Panc1 (cell line): ENCODE measurements at regions not wholly inside any gene's neighbourhood (a gene's known extent, or its start where the extent isn't known, plus 50 kb on each side); places are given as distances from the start of the nearest gene placed in this dataset.

Experiments
- ATAC-seq: fragments of 200-7000 bp; cut with Tn5 transposase; 2 replicates; pipeline ENCODE4 v1.9.1; 2020; ENCODE audit warnings: mild to moderate bottlenecking, moderate library complexity
- BruUV-seq: library from RNA; stranded (reverse); fragments of 400-500 nt; replicated peaks from 2 replicates; lab custom pipeline; 2021; lab: Mats Ljungman, UMichigan
- CTCF ChIA-PET: fragments of 300-600 bp; sonication (Branson Sonifier 250); formaldehyde crosslinking; loops from one replicate; lab custom pipeline; 2022; ENCODE audit warnings: antibody characterized with exemption; lab: Charles Lee
- POLR2A ChIA-PET: fragments of 300-600 bp; sonication (Branson Sonifier 250); formaldehyde crosslinking; loops from one replicate; lab custom pipeline; 2022; ENCODE audit warnings: antibody characterized with exemption; lab: Charles Lee
- DNase-seq: peaks from one replicate; pipeline ENCODE4 v3.0.0-alpha.2; 2010; ENCODE audit warnings: low read depth, low spot score
- H3K27ac ChIP-seq: 2 replicates; pipeline ENCODE4 v1.5.1; 2011; ENCODE audit warnings: mild to moderate bottlenecking, low read length, inconsistent platforms
- H3K27me3 ChIP-seq: fragments of 200-500 bp; sonication (Bioruptor generic); 2 replicates; pipeline ENCODE4 v1.6.0; 2014; ENCODE audit warnings: low read length, inconsistent platforms; ENCODE audit not compliant: control insufficient read depth, insufficient read depth
- H3K36me3 ChIP-seq: fragments of 200-500 bp; sonication (Bioruptor generic); 2 replicates; pipeline ENCODE4 v1.5.1; 2014; ENCODE audit warnings: inconsistent platforms, mild to moderate bottlenecking, low read length, moderate library complexity; ENCODE audit not compliant: control insufficient read depth, insufficient read depth
- H3K4me1 ChIP-seq: 2 replicates; pipeline ENCODE4 v1.5.1; 2011; ENCODE audit warnings: inconsistent platforms, mild to moderate bottlenecking, low read length, moderate library complexity; ENCODE audit not compliant: control insufficient read depth, insufficient read depth
- H3K4me3 ChIP-seq, 2 experiments: 2 replicates each; pipeline ENCODE4 v1.5.1; 2011 to 2012; ENCODE audit warnings: low read depth in 2 of 2, low read length in 2 of 2, mild to moderate bottlenecking in 2 of 2, inconsistent platforms in 1 of 2, moderate library complexity in 1 of 2
- H3K9me3 ChIP-seq: fragments of 200-500 bp; sonication (Bioruptor generic); 2 replicates; pipeline ENCODE4 v1.5.1; 2014; ENCODE audit warnings: low read depth, mild to moderate bottlenecking, inconsistent platforms, low read length, moderate library complexity; ENCODE audit not compliant: control insufficient read depth, insufficient read depth
- POLR2AphosphoS5 ChIP-seq: IDR thresholded peaks from 2 replicates; pipeline ENCODE4 v1.6.1; 2012; ENCODE audit warnings: mild to moderate bottlenecking, low read depth, low read length, moderate library complexity
- SIN3A ChIP-seq: IDR thresholded peaks from 2 replicates; pipeline ENCODE4 v1.6.1; 2012; ENCODE audit warnings: low read depth, mild to moderate bottlenecking, low read length, moderate library complexity, borderline replicate concordance; ENCODE audit not compliant: insufficient read depth
- TCF7L2 ChIP-seq: IDR thresholded peaks from 2 replicates; pipeline ENCODE4 v1.6.1; 2011; ENCODE audit warnings: mild to moderate bottlenecking, low read depth, low read length, inconsistent platforms
- in situ Hi-C: cut with HindIII; loops from 2 replicates; pipeline ENCODE4 v1.10.0; 2016; ENCODE audit warnings: low sequenced_read_pairs, low pct_unique_long_range_greater_than_20kb
- intact Hi-C: fragments of 100-400 bp; cut with micrococcal nuclease; formaldehyde crosslinking; loops from one replicate; pipeline ENCODE4 v1.10.0; 2022; ENCODE audit not compliant: unreplicated experiment
- TF ChIP-seq, protein P1 (sequence below): fragments of 450-650 bp; IDR thresholded peaks from 2 replicates; pipeline ENCODE4 v1.5.1; 2017; ENCODE audit warnings: mild to moderate bottlenecking
- TF ChIP-seq, protein P2 (sequence below), 2 experiments: IDR thresholded peaks; 2 replicates each; pipeline ENCODE4 v1.6.1; 2011 to 2012; ENCODE audit warnings: low read depth in 2 of 2, control low read depth in 1 of 2, low read length in 1 of 2, mild to moderate bottlenecking in 1 of 2, moderate library complexity in 1 of 2; ENCODE audit not compliant: insufficient read depth in 1 of 2

DNA sequence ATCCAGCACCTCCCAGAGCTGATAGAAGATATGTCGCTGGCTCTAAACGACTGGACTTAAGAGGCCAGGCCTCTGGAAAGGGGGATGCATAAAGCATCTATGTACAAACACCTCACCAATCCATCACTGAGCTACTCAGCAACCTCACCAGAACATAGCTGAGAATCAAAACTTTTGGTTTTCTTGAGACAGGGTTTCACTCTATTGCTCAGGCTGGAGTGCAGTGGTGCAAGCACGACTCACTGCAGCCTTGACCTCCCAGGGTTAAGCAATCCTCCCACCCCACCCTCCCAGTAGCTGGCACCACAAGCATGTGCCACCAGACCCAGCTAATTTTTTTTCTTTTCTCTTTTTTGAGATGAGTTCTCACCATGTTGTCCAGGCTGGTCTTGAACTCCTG is 62.9 kb upstream of the MSH6 start:
- Histone ChIP-seq H3K27me3 (no peaks in the 10 kb centered on the region), H3K4me1 (no peaks in the 10 kb centered on the region), H3K4me3 (no peak overlapping the region), H3K27ac (no peak overlapping the region), H3K36me3 (no peaks in the 10 kb centered on the region), H3K9me3 (no peaks in the 10 kb centered on the region)
- no TSS peak for BruUV-seq
- ATAC-seq (no peak), DNase-seq (no peak)
- CTCF ChIA-PET: interaction anchor here (0.6 kb wide), 1 partner anchor 14 kb away, joined by 4 read pairs; no protein-coding TSS in a partner anchor
- in situ Hi-C loops: no loop called here
- intact Hi-C loops: no loop called here
- POLR2A ChIA-PET: no interaction called here
- TF ChIP-seq SIN3A (no peak), TCF7L2 (no peak), POLR2AphosphoS5 (no peak)
- TF ChIP-seq, protein P1, sequence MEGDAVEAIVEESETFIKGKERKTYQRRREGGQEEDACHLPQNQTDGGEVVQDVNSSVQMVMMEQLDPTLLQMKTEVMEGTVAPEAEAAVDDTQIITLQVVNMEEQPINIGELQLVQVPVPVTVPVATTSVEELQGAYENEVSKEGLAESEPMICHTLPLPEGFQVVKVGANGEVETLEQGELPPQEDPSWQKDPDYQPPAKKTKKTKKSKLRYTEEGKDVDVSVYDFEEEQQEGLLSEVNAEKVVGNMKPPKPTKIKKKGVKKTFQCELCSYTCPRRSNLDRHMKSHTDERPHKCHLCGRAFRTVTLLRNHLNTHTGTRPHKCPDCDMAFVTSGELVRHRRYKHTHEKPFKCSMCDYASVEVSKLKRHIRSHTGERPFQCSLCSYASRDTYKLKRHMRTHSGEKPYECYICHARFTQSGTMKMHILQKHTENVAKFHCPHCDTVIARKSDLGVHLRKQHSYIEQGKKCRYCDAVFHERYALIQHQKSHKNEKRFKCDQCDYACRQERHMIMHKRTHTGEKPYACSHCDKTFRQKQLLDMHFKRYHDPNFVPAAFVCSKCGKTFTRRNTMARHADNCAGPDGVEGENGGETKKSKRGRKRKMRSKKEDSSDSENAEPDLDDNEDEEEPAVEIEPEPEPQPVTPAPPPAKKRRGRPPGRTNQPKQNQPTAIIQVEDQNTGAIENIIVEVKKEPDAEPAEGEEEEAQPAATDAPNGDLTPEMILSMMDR: no peak
- TF ChIP-seq, protein P2, sequence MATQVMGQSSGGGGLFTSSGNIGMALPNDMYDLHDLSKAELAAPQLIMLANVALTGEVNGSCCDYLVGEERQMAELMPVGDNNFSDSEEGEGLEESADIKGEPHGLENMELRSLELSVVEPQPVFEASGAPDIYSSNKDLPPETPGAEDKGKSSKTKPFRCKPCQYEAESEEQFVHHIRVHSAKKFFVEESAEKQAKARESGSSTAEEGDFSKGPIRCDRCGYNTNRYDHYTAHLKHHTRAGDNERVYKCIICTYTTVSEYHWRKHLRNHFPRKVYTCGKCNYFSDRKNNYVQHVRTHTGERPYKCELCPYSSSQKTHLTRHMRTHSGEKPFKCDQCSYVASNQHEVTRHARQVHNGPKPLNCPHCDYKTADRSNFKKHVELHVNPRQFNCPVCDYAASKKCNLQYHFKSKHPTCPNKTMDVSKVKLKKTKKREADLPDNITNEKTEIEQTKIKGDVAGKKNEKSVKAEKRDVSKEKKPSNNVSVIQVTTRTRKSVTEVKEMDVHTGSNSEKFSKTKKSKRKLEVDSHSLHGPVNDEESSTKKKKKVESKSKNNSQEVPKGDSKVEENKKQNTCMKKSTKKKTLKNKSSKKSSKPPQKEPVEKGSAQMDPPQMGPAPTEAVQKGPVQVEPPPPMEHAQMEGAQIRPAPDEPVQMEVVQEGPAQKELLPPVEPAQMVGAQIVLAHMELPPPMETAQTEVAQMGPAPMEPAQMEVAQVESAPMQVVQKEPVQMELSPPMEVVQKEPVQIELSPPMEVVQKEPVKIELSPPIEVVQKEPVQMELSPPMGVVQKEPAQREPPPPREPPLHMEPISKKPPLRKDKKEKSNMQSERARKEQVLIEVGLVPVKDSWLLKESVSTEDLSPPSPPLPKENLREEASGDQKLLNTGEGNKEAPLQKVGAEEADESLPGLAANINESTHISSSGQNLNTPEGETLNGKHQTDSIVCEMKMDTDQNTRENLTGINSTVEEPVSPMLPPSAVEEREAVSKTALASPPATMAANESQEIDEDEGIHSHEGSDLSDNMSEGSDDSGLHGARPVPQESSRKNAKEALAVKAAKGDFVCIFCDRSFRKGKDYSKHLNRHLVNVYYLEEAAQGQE (IDR thresholded peaks at IDR 0.05; ENCODE audit: insufficient read depth in 1 of 2, low read depth in 2 of 2, low read length in 1 of 2): no peak

DNA sequence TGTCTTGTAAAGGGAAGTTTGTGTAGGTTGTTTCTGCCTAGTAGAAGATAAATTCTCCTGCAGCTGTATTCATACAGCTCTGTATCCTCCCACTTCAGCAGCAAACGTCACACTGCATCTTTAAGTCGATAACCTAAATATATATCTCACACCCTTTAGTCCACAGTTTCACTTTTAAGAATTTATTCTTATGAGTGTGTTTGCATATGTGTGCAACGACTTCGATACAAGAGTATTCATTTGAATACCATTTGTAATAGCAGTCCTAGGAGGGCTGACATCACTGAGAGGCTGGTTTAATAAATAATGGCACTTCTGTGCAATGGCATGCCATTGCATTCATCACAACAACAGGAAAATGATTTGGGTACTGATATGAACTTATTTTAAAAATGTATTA is 63.8 kb upstream of the MSH6 start:
- Histone ChIP-seq H3K4me1 (no peaks in the 10 kb centered on the region), H3K9me3 (no peaks in the 10 kb centered on the region), H3K27me3 (no peaks in the 10 kb centered on the region), H3K4me3 (no peak overlapping the region), H3K27ac (no peak overlapping the region), H3K36me3 (no peaks in the 10 kb centered on the region)
- TF ChIP-seq POLR2AphosphoS5 (no peak), TCF7L2 (no peak), SIN3A (no peak)
- TF ChIP-seq, protein P2 (IDR thresholded peaks at IDR 0.05; ENCODE audit: insufficient read depth in 1 of 2, low read depth in 2 of 2, low read length in 1 of 2): no peak
- TF ChIP-seq, protein P1: no peak
- CTCF ChIA-PET: interaction anchor here (0.6 kb wide), 1 partner anchor 13 kb away, joined by 4 read pairs; no protein-coding TSS in a partner anchor
- no peak for ATAC-seq
- POLR2A ChIA-PET: no interaction called here
- BruUV-seq: no TSS peak
- no peak for DNase-seq
- in situ Hi-C loops: no loop called here
- intact Hi-C loops: no loop called here
